HG02571 (cell line): ENCODE measurements at regions not wholly inside any gene's neighbourhood (a gene's known extent, or its start where the extent isn't known, plus 50 kb on each side); places are given as distances from the start of the nearest gene placed in this dataset.
"Not testable (repeated sequence)": the region's sequence is repeated elsewhere in the genome, so short reads cannot be mapped to it uniquely, and the experiment has no call there.

Source experiments
- ATAC-seq: cut with Tn5 transposase; IDR thresholded peaks from one replicate; pipeline ENCODE4 v1.9.1; 2021; ENCODE audit warnings: mild to moderate bottlenecking, moderate library complexity; ENCODE audit not compliant: unreplicated experiment

DNA sequence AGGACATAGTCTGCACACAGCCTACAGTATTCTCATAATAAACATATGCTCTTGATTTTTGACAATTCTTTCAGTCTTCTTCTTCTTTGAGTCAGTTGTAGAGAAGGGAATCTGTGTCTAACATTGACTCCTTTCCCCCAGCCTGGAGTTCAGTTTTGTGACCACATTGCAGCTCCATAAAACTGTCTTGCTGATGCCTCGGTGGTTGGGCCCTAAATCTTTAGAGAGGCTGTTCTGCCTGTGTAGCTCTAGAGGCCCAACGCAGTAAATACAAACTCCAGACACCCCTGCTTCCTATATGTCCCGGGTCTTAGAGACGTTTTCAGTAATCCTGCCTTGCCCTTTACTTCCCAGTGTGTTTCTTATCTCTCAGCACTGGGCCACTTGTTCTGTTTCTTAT lies 639.5 kb upstream of the AADAT start:
- ATAC-seq: no peak

DNA sequence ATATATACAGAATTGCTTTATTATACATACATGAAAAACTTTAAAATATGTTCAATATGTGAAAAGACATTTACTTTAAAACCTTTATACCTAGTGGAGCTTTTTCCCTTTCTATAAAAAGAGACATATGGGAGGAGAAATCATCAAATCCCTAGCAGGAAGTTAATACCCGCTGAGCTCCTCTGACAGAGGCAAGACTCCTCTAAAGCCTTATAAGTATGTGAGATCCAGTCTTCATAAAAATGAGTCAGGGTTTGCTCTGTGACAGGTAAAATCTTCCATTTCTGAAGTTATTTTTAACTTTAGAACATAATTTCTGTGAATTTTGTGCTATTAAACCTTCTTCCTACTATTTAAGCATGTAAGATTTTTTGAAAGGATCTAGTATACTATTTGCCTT lies 634.4 kb upstream of the AADAT start:
- no peak for ATAC-seq

DNA sequence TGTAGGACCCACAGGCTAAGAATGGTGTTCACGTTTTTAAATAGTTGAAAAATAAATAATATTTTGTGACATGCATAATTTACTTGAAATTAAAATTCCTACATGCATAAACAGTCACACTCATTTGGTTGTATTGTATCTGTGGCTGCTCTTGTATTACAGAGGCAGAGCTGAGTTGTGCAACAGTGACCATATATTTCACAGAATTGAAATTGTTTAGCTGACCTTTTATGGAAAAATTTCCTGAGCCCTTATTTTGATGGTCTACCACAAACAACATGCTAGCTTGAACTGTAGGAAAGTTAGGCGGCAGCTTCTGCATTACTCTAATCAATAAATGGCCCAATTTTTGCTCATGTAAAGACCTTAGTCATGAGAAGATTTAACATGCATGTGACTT lies 633.4 kb upstream of the AADAT start:
- no peak for ATAC-seq

DNA sequence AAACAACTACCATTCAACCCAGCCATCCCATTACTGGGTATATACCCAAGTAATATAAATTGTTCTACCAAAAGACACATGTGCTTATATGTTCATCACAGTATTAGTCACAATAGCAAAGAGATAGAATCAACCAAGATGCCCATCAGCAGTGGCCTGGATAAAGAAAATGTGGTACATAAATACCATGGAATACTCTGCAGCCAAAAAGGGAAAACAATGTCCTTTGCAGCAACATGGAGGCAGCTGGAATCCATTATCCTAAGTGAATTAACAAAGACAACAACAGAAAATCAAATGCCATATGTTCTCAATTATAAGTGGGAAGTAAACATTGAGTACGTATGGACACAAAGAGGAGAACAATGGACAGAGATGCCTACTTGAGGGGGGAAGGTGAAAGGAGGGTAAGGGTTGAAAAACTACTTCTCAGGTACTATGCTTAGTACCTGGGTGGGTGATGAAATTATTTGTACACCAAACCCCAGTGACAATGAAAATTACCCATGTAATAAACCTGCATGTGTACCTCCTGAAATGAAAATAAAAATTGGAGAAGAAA lies 632.1 kb upstream of the AADAT start:
- ATAC-seq: no peak

DNA sequence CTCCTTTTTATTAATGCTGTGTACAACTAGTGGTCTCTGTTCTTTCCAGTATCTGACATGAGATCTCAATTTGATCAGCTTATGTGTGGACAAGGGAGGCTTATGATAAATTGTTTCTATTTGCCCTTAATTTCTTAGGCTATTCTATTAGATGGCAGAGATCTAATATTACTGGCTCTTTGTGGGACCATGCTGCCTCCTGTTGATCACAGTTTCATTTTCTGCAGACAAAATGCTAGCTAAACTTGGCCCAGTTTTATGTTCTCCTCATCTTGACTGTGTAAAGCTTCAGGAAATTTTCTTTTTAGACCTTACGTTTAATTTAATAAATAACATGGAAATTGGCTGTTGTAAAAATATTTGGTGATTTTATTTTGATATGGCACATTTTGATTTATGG lies 627.1 kb upstream of the AADAT start:
- ATAC-seq: no peak

DNA sequence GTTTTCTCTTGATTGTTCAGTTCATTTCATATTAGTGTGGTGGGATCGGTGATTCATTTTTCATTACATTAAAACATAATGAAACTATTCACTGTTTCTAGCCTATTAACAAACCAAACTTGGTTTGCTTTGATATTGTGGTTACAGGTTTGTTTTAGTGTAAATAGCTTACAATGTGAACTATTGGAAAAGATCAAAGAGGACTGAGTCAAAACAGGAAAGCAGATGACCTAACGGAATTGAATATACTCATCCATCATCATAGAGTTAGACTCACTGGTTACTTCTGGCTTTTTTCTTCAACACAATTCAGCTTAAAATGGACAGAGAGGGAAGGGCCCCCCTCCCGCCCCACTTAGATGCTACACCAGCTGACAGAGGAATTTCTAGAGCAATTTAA lies 616.2 kb upstream of the AADAT start:
- no peak for ATAC-seq

DNA sequence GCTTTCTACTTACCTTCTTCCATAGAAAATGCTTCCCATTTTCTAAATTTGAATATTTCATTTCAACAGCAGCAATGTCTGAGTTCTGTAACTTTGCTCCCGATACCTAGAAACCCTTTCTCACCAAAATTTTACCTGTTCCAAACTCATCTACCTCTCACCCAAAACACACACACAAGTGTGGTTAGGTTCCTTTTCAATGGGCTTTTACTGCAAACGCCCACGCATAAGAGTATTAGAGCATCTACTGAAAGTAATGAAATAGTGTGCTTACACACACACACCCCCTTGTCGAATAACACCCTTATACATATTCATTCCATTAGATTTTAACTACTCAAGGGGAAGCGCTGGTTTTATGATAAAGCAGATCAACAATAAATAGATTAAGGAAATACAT lies 610.3 kb upstream of the AADAT start:
- ATAC-seq: no peak

DNA sequence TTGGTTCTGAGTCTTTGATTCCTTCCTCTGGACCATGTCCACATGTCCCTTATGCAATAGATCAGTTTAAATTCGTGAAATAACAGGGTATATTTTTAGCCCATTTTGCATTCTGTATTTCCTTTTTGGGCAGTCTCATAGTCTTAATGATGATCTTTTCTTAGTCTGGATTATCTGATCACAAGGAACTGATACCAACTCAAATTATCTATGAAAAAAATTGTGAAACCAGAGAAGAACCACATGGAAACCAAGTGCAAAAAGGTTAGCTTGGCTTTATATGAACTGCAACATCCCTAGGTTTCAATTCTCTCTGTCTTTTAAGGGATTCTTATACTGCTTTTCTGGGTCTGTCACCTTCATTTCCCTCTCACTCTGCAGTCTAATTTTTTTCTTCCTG lies 608.6 kb upstream of the AADAT start:
- peak; percentile 45 for ATAC-seq

DNA sequence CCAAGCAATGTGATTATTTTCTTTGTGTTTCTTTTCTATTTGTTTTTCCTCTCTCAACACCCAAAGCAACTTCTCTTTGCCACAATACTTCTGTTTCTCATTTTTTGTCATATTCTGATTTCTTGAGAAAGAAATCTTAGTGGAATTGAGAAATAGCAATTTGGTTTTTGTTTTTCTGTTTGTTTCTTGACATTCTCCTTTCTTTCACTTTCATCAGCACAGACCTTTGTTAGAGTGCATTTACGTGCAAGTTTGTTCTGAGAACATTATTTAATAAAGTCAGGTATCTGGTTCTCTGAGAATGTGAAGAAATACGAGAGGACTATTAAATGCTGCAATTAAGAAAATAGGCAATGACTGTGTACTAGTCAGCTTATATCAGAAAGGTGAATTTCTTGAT lies 608.1 kb upstream of the AADAT start:
- no peak for ATAC-seq

DNA sequence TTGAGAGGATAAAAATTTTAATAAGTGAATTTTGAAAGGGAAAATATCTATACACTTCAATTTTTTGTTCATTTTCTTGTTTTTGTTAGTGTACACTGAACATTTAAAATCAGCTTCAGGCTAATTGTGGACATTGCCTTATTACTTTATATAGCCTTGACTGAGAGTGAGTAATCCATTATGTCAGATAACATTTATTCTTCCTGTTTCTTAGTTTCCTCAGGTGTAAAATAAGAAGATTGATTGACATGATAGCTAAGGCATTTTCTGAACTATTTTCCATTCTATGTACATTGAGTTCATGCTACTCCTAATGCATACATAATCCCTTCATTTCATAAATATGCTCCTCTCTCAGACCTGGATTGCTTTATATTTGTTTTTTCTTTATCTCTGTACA lies 607.3 kb upstream of the AADAT start:
- no peak for ATAC-seq

DNA sequence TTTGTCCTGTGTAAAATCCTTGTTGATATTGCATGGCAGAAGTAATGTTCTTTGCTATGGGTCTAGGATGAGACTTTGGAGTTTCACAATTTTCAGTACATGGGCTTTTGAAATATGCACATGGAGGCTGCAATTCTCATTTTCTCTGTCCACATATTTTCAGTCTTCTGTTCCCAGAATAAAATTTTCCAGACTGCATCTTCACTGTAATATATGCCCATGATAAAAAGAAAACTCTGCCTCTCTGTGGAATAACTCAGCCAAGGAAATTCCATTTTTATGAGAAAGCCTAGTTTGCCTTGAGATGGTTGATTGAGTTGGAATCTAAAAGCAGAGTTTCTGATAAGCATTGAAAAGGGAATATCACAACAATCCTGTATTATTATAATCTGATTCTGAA lies 601.4 kb upstream of the AADAT start:
- no peak for ATAC-seq

DNA sequence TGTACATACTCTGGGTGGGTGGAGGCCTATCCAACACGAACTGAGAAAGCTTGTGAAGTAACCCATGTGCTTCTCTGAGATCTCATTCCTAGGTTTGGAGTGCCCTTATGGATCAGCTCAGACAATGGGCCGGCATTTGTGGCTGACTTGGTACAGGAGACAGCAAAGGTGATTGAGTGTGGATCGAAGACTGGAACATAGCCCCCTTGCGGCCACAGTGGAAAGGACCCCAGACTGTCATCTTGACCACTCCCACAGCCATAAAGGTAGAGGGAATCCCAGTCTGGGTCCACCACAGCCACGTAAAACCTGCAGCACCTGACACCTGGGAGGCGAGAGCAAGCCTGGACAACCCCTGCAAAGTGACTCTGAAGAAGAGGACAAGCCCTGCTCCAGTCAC lies 598.0 kb upstream of the AADAT start:
- ATAC-seq: no peak

DNA sequence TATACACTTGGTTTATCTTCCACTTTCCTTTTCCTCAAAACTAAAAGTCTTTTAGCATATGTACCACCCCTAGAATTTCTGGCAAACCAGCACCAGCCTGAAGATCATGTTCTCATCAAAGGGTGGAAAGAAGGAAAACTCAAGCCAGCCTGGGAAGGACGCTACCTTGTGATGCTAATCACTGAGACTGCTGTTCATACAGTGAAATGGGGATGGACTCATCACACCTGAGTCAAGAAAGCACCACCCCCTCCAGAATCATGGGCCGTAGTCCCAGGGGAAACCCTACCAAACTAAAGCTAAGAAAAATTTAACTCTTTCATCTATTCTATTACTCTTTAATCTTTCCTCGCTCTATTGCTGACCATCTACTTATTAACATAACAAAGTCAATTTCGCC lies 595.9 kb upstream of the AADAT start:
- not testable (repeated sequence) for ATAC-seq

DNA sequence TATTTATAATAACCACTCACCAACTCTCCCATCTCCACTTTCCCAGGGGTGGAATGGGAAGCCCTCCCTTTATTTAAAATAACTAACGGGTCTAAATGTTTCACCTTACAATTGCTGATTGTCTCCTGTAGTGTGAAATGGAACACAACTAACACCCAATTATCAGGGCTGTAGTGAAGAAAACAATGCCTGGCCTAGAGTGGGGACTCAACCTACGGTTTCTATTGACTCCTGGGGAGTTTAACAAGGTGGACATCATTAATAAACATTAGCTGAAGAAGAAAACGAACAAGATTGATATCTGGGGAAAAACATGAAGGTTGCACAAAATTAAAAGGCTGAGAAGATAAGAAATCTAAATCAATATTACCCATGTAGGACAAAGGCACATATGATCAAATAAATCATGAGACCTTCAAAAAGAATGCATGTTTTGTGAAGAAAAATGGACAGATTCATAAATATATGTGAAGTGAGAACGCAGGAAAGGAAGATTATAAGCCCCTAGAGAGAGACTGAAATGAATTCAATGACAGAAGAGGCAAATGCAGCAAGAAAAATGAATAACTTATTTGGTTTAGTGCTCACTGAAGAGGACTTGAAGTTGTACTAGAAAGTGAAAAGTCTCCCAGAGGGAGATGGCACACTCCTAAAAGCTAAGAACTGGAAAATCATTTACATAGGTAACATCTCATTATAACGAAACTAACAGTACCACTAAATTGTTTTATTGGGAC lies 593.0 kb upstream of the AADAT start:
- no peak for ATAC-seq

DNA sequence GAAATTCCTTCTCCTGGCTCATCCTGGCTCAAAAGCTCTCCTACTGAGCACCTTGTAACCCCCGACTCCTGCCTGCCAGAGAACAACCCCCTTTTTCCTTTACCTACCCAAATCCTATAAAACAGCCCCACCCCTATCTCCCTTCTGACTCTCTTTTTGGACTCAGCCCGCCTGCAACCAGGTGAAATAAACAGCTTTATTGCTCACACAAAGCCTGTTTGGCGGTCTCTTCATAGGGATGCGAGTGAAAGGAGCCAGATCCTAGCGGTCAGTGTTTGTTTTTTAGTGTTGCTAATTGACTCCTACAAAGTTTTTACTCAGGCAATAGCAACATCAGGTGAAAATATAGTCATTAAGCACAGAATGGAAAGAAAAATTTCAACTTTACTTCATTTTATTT lies 592.3 kb upstream of the AADAT start:
- not testable (repeated sequence) for ATAC-seq

DNA sequence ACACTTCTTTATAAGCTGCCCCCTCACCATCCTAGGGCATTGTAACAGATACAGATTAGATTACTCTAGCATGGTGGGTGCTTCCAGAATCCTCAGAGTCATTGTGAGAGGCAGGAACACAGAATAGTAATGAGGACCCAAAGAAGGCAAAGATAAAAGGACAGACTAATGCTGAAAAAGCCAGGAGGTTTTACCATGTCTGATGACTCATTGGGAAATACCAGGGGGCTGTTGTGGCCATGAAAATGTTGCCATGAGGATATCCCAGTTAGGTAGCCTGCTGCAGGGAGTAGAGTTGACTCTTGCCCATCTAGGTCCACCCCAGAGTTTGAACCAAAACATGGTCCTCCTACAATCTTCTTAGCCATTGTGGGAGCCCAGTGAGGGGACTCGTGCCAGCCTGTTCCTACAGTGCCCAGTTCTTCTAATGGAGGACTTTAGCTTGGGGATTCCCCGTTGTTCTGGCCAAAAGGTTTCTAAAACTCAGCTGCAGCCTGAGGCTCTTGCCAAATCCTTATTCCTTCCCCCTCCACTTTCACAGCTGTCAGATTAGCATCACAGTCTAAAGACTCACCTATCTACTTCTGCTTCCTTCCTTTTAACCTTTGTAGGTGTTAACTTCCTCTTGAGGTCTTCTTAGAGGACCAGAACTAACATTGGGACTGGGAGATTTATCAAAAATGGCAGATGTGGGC lies 586.0 kb upstream of the AADAT start:
- no peak for ATAC-seq

DNA sequence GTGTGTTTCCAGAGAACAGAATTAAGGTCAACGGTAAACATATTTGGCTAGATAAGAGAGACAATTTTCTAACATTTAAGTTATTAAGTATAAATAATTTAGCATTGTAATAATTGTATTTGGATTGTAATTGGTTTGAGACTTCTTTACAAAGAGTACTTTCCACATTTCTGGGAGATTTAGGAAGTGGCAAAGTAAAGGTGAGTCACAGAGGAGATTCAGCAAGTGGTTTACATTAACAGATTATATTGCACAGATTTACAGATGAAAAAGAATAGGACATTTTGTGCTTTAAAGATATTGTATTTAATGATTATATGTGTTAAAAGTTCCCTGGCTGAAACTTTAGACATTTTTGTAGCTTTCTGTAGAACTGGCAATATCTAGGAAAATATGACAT lies 584.4 kb upstream of the AADAT start:
- ATAC-seq: no peak

DNA sequence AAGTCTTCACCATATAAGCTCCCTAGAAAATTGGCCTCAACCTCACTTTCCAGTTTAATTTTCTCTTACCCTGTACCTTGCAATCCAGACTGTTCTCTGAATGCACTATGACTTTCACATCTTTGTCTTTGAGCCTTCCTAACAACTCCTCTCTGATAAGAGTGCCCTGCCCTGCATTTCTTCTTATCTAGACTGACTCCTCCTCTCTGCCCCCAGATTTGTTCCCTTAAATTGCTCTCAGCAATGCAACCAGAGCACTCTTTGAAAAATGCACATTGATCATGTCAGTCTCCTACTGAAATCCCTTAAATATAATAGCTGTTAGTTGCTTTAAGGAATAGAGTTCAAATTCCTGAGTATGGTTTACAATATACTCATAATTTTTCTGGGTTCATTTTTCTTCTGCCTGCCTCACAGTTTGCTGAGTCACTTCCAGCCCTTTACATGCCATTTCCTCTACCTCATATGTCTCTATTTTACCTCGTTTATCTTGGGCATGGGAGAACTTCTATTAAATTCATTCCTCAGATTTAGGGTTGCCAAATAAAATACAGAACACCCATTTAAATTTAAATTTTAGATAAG lies 582.7 kb upstream of the AADAT start:
- ATAC-seq: no peak

DNA sequence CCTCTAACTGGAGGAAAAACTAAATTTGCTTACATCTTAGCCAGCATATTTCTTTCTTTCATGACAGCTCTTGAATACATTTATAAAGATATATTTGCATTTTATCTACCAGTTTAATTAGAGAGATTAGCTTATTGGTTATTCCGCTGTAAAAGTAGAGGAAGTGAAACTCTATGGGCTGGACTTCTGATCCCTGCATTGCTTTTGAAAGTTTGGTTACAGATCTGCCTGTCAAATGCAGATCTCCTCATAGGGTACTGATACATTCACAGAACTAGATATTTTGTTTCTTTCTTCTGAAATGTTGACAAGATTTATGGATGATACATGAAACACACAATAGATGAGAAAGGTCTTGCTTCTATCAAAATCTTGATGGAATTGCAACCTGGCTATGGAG lies 581.4 kb upstream of the AADAT start:
- no peak for ATAC-seq

DNA sequence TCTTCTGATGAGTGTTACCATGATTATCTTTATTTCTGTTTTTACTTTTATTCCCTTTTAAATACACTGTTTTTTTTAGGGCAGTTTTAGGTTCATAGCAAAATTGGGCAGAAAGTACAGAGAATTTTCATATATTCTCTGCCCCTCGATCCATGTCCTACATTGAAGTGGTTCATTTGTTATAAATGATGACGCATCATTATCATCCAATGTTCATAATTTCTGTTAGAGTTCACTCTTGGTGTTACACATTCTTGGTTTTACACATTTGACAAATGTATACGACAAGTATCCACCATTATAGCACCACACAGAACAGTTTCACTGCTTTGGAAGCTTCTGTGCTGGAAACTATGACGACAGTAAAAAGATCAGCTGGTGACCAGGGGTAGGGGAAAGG lies 578.1 kb upstream of the AADAT start:
- ATAC-seq: no peak

DNA sequence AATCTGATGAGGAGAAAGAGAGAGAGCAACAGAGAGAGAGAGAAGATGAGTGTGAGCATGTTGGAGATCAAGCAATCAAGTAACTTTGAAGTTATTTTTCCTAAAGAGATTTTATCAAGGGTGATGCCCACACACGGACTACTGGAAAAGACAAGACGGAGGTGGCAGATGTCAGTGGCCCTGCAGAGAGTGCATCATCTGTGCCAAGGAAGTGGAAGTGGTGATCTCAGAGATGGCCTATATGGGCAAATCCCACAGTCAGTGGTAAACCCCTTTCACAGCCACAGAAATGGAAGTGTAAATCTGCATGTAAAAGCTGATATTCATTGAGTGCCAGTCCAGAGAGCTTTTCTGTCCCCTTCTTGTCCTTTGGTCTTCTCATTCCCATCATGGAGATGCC lies 577.2 kb upstream of the AADAT start:
- ATAC-seq: no peak

DNA sequence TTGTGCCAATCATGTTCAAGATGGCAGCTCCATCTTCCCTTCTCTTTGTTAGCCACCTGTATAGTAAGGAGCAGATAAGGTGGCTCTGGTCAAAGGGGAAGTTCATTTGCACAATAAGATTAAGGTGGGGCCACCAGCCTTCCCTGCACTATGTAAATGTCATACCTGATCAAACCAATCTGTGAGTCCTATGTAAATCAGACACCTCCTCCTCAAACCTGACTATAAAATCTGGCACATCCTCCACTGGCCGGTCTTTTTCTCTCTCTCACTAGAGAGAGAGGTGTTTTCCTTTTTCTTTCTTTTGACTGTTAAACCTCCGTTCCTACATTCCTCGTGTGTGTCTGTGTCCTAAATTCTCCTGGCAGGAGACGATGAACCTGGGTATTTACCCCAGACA lies 572.5 kb upstream of the AADAT start:
- no peak for ATAC-seq
